Fibroblast of villous mesenchyme (primary cell): ENCODE measurements at regions not wholly inside any gene's neighbourhood (a gene's known extent, or its start where the extent isn't known, plus 50 kb on each side); places are given as distances from the start of the nearest gene placed in this dataset.
A peak's percentile ranks its signal among the peaks of the same experiment; 100 is the strongest.

Experiments
- DNase-seq: peaks from one replicate; pipeline ENCODE4 v3.0.0-alpha.2; 2010; ENCODE audit warnings: low read depth
- H3K4me3 ChIP-seq: 2 replicates; pipeline ENCODE4 v1.5.1; 2011; ENCODE audit warnings: low read depth, mild to moderate bottlenecking, low read length
- CTCF ChIP-seq: IDR thresholded peaks from 2 replicates; pipeline ENCODE4 v1.5.1; 2012; ENCODE audit warnings: low read depth, mild to moderate bottlenecking, low read length; ENCODE audit not compliant: insufficient read depth

GRCh38 chr1:62977366-62977765 is 193.4 kb downstream of the ATG4C start:
- peak; percentile 3 for DNase-seq
- TF ChIP-seq CTCF = no peak
- H3K4me3 ChIP-seq = no peak overlapping the region

GRCh38 chr1:62978741-62979140 is 194.8 kb downstream of the ATG4C start:
- TF ChIP-seq CTCF = no peak
- no peak overlapping the region for H3K4me3 ChIP-seq
- no peak for DNase-seq

- no peak for TF ChIP-seq CTCF
- no peak overlapping the region for H3K4me3 ChIP-seq
- no peak for DNase-seq
These were observed 197.5 kb downstream of the ATG4C start for GRCh38 chr1:62981434-62981833.

- no peak for DNase-seq
- TF ChIP-seq CTCF = no peak
- no peak overlapping the region for H3K4me3 ChIP-seq
These were observed 204.9 kb downstream of the ATG4C start for GRCh38 chr1:62988867-62989266.

GRCh38 chr1:62989497-62989896 is 205.6 kb downstream of the ATG4C start:
- peak; percentile 1 for DNase-seq
- H3K4me3 ChIP-seq = no peak overlapping the region
- TF ChIP-seq CTCF = peak; percentile 10

GRCh38 chr1:62991152-62991551 is 207.2 kb downstream of the ATG4C start:
- H3K4me3 ChIP-seq = no peak overlapping the region
- no peak for DNase-seq
- TF ChIP-seq CTCF = no peak

- no peak overlapping the region for H3K4me3 ChIP-seq
- DNase-seq = no peak
- TF ChIP-seq CTCF = no peak
These were observed 209.9 kb downstream of the ATG4C start for GRCh38 chr1:62993844-62994243.
